NCI-H1092 treated with DMSO at 0.1 percent for 48 hours (cell line): ENCODE measurements at regions not wholly inside any gene's neighbourhood (a gene's known extent, or its start where the extent isn't known, plus 50 kb on each side); places are given as distances from the start of the nearest gene placed in this dataset.
"Not testable (repeated sequence)": the region's sequence is repeated elsewhere in the genome, so short reads cannot be mapped to it uniquely, and the experiment has no call there.

Source experiments
- DNase-seq: peaks from one replicate; lab custom pipeline; 2025; lab: John Stamatoyannopoulos, UW

DNA sequence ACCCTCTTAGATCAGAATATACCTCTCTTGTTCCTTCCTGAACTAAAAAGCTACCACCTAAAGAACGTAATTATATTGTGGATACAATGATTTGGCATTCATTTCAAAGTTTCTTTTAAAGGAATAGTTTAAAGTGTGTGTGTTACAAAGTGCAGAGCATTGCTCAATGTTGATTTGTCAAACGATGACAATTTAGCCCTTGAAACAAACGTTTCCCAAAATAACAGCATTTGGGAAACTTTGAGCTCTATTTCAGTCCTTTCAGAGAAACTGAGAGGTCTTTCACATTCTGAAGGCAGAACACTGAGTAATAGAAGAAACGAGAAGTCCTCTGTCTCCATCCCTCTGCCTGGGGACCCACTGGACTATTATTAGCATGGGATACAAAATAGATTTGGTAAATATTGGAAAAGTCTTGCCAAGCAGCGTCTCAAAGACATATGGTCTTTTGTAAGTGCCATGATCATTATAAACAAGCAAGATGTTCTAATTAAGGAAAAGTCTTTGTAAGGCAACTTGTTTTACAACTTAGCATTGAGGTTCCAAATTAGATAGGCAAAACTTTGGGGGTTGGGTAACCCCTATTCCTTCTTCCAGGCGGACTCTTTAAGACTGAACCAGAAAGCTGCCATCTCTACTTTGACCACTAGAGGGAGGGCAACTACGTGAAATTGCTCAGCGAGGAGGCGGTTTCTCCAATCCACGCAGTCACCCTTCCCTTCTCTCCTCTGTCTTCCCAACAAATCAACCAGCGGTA lies 208.8 kb downstream of the RNF144B start:
- peak; percentile 34 for DNase-seq

DNA sequence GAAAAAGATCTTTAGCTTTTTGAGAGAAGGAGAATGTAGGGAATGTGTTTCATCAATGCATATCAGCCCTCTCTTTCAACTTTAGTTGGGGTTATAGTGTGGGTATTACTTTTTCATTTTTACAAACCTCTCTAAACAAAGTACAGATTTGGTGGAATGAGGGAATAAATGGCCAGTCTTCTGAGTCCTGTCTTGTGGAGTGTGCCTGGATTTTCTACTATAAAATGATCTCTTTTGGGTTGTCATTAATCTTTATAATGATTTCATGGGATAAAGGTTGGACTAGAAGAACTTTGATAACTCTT lies 209.3 kb downstream of the RNF144B start:
- DNase-seq, result no peak

DNA sequence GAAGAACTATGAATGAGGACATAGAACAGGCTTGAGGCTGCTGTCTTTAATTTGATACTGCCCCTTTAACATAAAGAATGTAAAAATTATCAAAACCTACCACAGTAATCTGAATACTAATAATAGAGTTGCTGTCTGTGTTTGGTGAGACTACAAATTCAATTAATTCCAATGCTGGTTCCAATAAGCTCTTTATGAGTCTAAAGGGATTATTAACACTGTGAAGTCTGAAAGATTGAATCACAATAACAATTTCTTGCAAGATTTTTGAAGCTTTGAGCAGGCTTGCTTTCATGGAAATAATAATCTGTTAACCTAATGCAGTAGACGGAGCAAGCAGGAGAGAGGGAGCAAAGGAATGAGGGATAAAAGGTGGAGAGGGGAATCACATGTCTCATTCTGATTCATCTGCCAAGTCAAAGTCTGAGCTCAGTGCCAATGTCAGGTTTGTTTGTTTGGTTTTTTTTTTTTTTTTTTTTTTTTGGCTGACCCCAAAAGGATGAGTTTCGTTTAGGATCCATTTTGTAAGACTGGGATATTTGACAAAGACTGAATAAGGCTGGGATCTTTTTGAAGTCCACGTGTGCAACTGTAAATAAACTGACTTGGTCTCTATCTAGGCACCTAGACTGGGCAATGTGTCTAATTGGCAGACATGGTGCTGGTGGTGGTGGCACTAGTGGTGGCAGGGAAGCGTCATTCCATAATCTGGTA lies 211.6 kb downstream of the RNF144B start:
- no peak for DNase-seq

DNA sequence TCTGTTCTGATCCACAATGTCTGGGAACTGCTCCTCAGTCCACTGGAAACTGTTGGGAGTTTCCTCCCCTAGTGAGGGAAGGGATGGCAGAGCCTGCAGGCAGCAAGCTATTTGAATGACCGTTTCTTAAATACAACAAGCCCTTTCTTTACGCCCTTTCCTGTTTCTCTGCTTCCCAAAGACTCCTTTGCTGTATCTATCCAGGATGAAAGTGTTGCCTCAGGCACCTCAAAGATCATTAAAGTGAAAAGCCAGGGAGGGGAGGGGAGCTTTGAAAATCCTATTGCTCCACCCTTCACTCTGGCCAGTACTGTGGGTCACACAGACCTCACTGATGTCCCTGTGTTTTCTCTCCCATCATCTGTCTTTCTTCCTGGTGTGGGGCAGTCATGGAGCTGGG lies 213.1 kb downstream of the RNF144B start:
- no peak for DNase-seq

DNA sequence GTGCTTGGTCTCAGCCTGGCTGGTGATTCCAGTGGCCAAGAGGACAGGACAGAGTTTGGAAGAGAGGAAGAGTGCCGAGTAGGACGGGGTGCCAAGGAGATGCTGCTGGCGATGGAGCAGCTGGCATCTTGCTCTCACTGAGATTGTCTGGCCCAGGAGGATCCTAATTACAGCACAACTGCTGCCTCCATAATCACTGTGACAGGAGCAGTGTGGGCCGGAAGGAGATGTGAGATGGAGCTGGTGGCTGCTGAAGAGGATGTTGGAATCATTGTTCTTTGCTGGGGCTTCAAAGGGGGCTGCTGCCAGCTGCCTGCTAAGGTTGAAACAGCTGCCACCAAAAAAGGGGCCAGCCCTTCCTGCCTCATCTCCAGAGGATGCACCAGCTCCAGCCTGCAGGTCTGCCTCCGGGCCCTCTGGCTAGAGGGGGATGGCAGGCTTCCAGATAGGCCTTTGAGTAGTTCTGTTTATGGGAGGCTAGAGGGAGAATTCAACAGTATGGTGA lies 214.4 kb downstream of the RNF144B start:
- peak; percentile 83 for DNase-seq

DNA sequence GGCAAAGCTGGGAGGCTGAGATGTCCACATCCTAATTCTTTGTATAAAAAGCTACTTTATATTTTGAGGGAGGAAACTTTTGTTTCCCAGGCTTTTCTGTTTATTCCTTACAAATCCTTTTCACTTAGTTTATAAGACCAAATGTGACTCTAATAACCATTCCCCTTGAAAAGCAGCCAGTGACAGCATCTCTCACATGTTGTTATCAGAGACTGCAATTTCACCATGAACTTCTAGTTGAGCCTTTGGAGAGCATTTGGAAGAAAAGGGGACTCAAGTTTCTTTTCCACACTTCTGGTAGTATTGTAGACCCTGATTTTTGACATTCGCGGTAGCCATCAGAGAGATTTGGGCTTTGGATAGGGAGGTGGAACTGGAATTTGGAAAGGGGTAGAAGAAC lies 215.8 kb downstream of the RNF144B start:
- no peak for DNase-seq

DNA sequence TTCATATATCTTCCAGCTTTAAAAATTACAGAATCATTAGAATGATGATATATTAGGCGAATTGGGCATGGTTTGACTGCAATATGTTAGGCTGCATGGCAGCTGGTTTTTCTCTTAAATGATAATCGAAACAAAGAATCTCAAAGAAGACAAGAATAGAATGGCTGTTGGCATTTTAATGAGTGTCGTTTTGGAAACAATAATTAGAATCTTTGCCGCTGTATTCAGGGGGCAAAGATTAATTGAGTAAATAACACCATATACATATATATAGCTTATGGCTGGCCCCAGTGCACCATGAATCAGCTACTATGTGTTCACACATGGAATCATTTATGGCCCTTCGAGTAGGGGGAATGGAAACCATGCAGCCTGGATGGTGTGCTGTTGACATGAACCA lies 216.2 kb downstream of the RNF144B start:
- no peak for DNase-seq

DNA sequence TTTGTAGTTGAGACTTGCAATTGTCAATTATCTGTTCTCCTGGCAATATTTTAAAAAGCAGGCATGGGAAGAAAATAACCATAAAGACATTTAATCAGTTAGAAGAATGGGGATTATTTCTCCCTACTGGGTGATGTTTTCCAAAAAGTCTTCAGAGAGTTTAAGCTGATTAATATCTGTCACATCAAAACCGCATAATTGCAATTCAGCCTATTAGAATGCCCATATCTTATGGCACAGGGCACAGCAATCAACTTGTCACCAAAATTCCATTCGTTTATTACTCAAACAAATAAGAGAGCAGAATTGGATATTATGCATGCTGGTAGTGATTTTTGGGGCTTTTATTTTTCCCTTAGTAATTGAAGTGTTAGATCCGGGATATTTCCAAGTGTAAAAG lies 218.7 kb downstream of the RNF144B start:
- DNase-seq, result no peak

DNA sequence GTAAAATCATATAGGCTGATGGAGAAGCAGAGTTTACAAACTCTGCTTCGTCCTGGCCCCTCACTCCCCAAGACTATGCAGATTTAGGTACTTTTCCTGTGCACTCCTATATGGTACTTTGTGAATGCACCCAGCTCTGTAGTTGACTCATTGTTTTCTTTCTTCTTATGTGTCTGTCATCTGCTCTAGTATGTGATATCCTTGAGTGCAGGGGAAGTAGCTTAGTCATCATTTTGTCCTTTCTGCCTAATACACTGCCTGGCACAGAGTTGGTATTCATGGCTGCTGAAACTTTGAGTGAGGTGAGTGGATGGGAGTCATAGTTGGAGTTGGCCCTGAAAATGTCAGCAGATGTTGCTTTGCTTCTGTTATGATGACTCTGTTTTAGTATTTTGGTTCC lies 222.6 kb downstream of the RNF144B start:
- DNase-seq, result no peak

DNA sequence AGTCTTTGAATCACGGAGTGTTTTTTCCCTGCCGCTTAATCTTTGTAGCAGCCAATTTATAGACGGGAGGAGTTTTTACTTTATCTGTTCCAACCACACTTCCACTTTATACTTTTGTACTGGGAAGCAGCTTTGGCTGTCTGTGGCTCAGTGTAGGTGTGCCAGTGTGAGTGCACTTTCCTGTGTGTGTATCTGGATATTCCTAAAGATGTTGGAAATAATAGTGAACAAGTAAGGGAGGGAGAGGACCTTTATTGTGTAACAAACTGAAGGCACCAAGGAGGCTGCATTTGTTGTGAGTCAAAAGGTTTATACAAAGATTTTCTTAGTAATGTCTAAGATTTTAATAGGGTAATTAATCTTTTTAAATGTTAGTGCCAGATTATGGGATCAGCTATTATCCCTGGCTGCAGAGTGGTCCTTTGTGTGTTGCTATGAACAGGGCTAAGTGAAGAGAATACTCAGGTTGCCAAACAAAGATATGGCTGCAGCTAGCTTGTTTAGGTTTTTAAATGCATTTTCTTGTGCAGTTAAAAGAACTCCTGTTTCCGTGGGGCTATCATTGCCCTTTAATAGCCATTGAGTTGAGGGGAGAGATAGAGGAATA lies 226.3 kb downstream of the RNF144B start:
- DNase-seq, result no peak

DNA sequence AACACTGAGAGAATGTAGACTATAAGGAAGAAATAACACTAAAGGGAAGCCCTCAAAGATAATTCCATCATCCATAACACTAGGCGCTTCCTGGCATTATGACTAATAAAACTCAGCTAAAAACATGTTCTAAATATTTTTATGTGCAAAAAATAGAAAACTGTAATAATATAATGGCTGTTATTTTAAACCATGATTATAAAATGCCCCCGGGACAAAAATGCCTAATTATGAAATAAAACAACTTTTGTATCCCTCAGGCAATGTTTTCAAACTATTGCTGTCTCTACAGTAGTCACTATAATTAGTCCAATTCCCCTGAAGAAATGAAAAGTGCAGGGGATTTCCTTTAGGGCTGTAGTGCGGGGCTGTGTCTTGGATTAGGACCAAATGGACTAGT lies 242.4 kb downstream of the RNF144B start:
- no peak for DNase-seq

DNA sequence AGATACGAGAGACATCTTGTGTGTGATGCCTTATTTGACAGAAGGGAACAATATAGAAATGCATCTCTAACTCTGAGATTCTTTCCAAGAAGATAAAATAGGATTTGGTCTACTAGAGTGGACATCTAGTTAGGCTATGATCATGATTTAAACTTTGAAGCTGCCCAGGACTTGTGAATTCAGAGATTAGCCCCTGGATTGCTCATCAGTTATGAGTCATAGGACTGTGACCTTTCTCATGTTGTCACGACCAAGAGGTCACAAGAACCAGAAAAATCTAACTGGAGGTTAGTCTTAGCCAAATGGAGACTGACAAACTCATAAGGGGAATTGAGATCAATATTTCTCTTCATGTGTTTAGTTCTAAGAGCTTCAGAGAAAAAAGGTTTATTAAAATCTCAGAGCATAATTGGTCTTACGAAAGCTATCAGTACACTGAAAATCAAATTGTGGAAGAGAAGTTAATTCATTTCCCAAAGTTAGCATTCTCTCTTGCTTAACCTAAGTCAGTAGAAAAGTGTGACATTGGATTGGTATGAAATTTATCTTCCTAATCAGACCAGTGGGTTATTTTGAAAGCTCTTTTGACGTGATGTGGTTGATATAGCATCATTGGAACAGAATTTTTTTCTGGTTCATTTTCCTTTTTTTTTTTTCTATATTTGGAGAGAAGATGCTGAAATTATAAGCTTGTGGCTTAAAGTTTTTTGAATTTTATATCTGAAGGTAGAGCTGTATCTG lies 245.7 kb downstream of the RNF144B start:
- no peak for DNase-seq

DNA sequence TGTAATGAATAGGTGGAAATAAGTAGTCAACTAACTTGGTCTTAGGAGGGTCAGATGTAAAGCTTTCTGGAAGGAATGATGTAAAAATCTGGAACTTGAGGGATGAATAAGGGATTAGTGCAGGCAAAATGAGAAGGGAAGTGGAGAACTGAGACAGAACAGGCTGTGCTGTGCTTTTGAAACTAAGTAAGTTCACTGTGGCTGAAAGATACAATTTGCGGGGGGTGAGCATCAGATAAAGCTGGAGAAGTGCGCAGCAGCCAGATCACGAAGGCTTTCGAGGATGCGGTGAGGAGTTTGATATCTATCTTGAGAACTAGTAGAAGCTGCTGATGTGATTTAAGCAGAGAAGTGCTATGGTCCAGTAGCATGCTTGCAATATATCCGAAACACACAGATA lies 247.8 kb downstream of the RNF144B start:
- no peak for DNase-seq

DNA sequence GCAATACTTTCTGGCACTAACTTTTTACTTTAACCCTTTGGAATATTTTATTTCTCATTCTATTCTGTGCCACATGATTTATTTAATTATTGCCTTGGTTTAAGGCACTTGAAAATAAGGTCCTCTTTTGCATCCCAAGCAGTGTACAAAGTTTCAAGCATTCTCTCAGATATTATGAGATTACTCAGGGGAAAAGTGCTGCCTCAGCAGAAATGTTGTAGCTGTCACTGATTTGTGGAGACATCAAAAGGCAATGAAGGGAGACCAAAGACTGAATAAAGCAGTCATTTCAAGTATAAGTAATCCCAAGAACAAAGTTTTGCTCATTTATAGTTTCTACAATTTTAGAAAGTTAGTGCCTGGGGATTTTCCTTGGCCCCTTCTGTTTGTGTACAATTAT lies 253.0 kb downstream of the RNF144B start:
- no peak for DNase-seq

DNA sequence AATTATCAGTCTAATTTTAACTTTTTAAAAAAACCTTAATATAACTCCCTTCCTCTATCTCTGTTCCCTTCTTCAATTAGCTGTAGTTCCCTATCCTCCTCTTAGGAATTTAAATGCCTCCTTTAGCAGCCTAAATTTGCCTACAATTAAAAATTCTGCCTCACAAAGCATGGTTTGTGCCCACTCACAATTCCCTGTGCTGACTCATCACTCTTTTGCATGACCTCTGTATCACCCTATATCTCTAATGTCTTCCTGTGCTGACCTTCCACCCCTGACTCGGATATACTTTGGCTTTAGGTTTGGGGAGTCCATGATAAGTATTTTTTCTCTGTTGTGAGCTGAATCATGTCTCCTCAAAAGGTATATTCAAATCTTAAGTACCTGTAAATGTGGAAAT lies 253.6 kb downstream of the RNF144B start:
- no peak for DNase-seq

DNA sequence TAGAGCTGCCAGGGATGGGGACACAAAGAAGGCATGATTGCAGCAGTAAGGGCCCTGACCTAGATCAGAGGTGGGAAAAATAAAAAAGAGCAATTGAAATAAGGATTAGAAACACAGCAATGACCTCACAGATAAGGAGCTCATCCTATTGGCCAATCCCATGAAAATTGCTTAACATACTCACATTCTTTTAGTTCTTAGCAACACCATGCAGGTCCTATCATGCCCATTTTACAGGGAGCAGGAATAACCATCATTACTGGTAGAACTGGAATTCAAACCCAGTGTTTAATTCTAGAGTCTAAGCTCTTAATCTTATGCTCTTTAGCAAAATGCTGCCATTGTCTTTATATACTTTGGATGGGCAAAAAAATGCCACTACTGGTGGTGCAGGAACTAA lies 267.7 kb downstream of the RNF144B start:
- DNase-seq, result no peak

DNA sequence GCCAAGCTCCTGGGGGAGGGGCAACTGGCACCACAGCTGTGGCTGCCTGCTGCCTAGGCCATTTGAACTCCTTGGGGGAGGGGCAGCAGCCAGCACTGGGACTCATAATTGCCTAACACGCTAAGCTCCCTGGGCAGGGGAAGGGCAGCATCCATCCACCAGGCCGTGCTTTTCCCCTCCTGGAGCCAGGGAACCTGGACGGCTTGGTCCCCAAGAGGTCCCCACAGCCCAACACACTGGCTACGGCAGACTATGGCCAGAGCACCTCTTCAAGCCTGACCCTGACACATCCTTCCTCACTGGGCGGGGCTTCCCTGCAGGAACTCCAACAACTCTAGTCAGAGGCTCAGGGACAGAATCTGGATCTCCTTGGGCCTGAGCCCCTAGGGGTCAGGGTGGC lies 269.4 kb downstream of the RNF144B start:
- DNase-seq, result no peak

DNA sequence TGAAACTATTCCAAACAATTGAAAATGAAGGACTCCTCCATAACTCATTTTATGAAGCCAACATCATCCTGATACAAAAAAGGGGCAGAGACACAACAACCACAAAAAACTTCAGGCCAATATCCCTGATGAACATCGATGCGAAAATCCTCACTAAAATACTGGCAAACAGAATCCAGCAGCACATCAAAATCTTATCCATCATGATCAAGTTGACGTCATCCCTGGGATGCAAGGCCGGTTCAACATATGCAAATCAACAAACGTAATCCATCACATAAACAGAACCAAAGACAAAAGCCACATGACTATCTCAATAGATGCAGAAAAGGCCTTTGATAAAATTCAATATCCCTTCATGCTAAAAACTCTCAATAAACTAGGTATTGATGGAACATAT lies 272.8 kb downstream of the RNF144B start:
- not testable (repeated sequence) for DNase-seq

DNA sequence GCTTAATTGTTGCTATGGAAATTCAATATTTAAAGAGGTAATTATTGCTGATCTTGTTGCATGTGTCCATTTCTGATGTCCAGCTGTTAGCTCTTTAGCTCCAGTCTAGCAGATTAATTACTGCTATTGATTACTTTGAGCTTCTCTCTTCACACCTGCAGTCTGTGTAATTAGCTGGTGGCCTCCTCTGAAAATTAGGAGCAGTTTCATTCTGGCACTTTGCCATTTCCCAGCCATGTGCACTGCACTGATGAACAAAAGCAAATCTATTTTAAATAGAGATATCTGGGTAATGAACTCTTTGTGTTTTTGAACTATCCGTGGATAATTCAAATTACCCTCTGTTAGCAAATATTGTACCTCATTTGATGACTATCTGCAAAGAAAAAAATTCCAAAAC lies 275.9 kb downstream of the RNF144B start:
- peak; percentile 52 for DNase-seq

DNA sequence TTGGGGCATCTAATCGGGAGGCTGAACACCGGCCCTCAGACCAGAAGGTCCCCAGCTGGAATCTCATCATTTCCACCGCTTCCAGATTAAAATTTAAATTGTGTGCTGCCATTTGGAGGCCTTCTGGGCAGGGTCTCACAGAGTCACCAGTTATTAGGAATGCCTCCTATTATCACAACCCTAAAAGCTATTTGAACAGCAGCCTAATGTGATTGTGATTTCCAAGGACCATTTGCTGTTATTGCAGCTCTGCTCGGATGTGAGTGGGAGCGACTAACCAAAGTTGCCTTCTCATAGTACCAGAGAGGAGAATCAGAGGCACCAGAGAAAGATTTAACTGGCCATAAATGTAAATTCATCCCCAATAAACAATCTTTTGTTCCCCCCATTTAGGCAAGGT lies 277.3 kb downstream of the RNF144B start:
- DNase-seq, result no peak

DNA sequence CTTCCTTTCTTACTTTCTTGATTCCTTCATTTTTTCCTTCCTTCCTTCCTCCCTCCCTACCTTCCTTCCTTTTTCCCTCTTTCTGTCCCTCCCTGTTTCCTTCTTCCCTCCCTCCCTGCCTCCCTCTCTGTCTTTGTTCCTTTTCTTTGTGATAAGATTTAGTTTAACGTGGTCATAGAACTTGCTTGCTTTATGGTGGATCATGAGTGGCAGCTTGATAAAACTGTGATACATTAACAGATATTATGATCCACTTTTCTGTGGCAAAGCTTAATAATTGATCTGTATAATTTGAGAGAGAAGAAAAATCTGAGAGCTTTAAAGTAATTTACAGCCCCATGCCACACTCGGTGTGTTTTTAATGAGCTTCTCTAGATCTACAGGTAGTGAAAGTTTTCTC lies 280.5 kb downstream of the RNF144B start:
- no peak for DNase-seq

DNA sequence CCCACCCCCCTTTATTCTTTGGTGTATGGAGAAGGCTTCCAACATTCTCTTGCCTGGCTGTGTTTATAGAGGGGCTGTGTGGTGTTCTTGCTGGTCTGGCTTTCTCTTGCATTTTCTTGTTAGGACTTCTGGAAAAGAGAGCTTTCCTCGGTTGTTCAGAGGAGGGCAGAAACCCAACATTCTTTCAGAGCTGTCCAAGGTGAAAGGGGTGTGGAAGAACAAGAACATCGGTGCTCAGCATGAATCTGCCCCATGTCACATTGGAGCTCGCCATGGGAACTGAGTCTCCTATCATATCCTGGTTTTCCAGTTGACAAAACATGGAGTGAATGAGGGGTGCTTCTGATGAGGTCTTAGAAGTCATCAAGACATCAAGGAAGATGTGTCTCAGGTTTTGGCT lies 281.8 kb downstream of the RNF144B start:
- no peak for DNase-seq

DNA sequence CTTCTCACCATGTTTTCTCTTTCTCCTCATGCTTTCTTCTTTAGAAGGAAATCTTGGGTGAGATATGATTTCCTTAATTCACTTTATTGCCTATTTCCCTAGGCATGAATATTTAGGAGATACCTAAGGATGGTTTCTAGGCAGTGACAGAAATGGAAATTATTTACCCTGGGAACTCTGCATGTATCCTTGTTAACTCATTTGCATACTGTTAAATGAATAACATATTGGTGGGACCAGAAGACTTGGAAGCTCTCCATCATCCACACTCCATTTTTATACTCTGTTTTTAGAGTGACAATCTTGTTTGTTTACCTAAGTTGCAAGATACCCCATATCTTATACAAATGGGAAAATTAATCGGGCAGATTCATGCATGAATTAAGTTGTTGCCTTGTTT lies 285.7 kb downstream of the RNF144B start:
- DNase-seq, result no peak
